H1 (cell line): ENCODE measurements at regions not wholly inside any gene's neighbourhood (a gene's known extent, or its start where the extent isn't known, plus 50 kb on each side); places are given as distances from the start of the nearest gene placed in this dataset.

Experiments
- CTCF ChIA-PET: fragments of 300-600 bp; sonication (Branson Sonifier 250); formaldehyde crosslinking; loops from one replicate; lab custom pipeline; 2021; ENCODE audit not compliant: partially characterized antibody; lab: Charles Lee
- POLR2A ChIA-PET: fragments of 300-600 bp; sonication (Branson Sonifier 250); formaldehyde crosslinking; loops from one replicate; lab custom pipeline; 2021; ENCODE audit warnings: inconsistent platforms; ENCODE audit not compliant: partially characterized antibody; lab: Charles Lee
- DNase-seq, 2 experiments: peaks; one replicate each; pipeline versions ENCODE4 v3.0.0 to v3.0.0-alpha.2; 2010 to 2022; ENCODE audit warnings: low spot score in 2 of 2, low read depth in 1 of 2, mixed read lengths in 1 of 2
- FAIRE-seq: peaks from 2 replicates; lab custom pipeline; 2011; peaks lifted over from hg19 to GRCh38; lab: Jason Lieb, UNC
- H2AFZ ChIP-seq: 2 replicates; pipeline ENCODE4 v1.8.1; 2012; ENCODE audit warnings: low read length, inconsistent platforms
- H2AK5ac ChIP-seq: 2 replicates; pipeline ENCODE4 v1.6.1; 2013; ENCODE audit warnings: low read depth, low read length
- H2BK120ac ChIP-seq: replicated peaks from 2 replicates; pipeline ENCODE3; 2013; ENCODE audit warnings: low read depth, low read length, inconsistent platforms
- H2BK12ac ChIP-seq: 2 replicates; pipeline ENCODE4 v1.6.1; 2013; ENCODE audit warnings: low read depth, low read length
- H2BK15ac ChIP-seq: 2 replicates; pipeline ENCODE4 v1.6.1; 2013; ENCODE audit warnings: low read length
- H2BK20ac ChIP-seq: 2 replicates; pipeline ENCODE4 v1.6.1; 2013; ENCODE audit warnings: low read length
- H2BK5ac ChIP-seq: 2 replicates; pipeline ENCODE4 v1.6.1; 2013; ENCODE audit warnings: low read depth, low read length
- H3K14ac ChIP-seq: 2 replicates; pipeline ENCODE4 v1.6.1; 2013; ENCODE audit warnings: inconsistent platforms; ENCODE audit not compliant: insufficient read length
- H3K18ac ChIP-seq: 2 replicates; pipeline ENCODE4 v1.6.1; 2013; ENCODE audit warnings: low read length; ENCODE audit errors: extremely low read depth
- H3K23ac ChIP-seq: 2 replicates; pipeline ENCODE4 v1.6.1; 2013; ENCODE audit warnings: inconsistent platforms; ENCODE audit not compliant: insufficient read length
- H3K23me2 ChIP-seq: 2 replicates; pipeline ENCODE4 v1.6.1; 2013; ENCODE audit warnings: low read depth, low read length
- H3K27ac ChIP-seq: 2 replicates; pipeline ENCODE4 v1.6.1; 2011; ENCODE audit warnings: low read depth, low read length, inconsistent platforms
- H3K27me3 ChIP-seq, 4 experiments: replicated peaks in 1 of 4; 1 replicate in 1 of 4; 2 replicates in 3 of 4; pipeline versions ENCODE4 v1.6.1 to v1.8.1; 2011 to 2013; ENCODE audit warnings: low read length in 3 of 4, mild to moderate bottlenecking in 3 of 4, inconsistent platforms in 2 of 4, mixed read lengths in 2 of 4, moderate library complexity in 1 of 4; ENCODE audit not compliant: control insufficient read depth in 3 of 4, insufficient read depth in 3 of 4; ENCODE audit errors: extremely low read depth in 1 of 4
- H3K36me3 ChIP-seq, 4 experiments: 2 replicates each; pipeline versions ENCODE4 v1.6.1 to v1.8.1; 2011 to 2013; ENCODE audit warnings: mild to moderate bottlenecking in 4 of 4, low read length in 3 of 4, moderate library complexity in 2 of 4, control low read depth in 1 of 4, inconsistent platforms in 1 of 4; ENCODE audit not compliant: insufficient read depth in 4 of 4, control insufficient read depth in 2 of 4
- H3K4ac ChIP-seq: replicated peaks from 2 replicates; pipeline ENCODE3; 2013; ENCODE audit warnings: low read length, low read depth, mixed read lengths, inconsistent platforms; ENCODE audit not compliant: insufficient read length
- H3K4me1 ChIP-seq, 4 experiments: replicated peaks in 1 of 4; 1 replicate in 1 of 4; 2 replicates in 3 of 4; pipeline versions ENCODE4 v1.6.1 to v1.8.1; 2011 to 2013; ENCODE audit warnings: low read length in 3 of 4, inconsistent platforms in 2 of 4, mixed read lengths in 1 of 4; ENCODE audit not compliant: insufficient read depth in 4 of 4, control insufficient read depth in 3 of 4
- H3K4me2 ChIP-seq, 2 experiments: 2 replicates each; pipeline versions ENCODE4 v1.6.1 to v1.8.1; 2011 to 2013; ENCODE audit warnings: low read depth in 2 of 2, low read length in 2 of 2, control low read depth in 1 of 2, inconsistent platforms in 1 of 2, mild to moderate bottlenecking in 1 of 2; ENCODE audit not compliant: insufficient read depth in 1 of 2
- H3K4me3 ChIP-seq, 4 experiments: fragments of 200-600, 300-600 bp in 1 of 4; sonication (generic), shearing (Covaris generic), sonication (Bioruptor Twin) in 1 of 4; 2 replicates each; pipeline versions ENCODE4 v1.5.1 to v1.8.1; 2011 to 2016; ENCODE audit warnings: low read length in 4 of 4, low read depth in 3 of 4, control low read depth in 2 of 4, inconsistent platforms in 2 of 4, mild to moderate bottlenecking in 2 of 4, mixed read lengths in 1 of 4, moderate library complexity in 1 of 4; ENCODE audit not compliant: insufficient read depth in 2 of 4; ENCODE audit errors: extremely low read depth in 1 of 4
- H3K56ac ChIP-seq: replicated peaks from 2 replicates; pipeline ENCODE3; 2013; ENCODE audit warnings: low read depth, mild to moderate bottlenecking, mixed read lengths, low read length, inconsistent platforms; ENCODE audit not compliant: insufficient read length
- H3K79me1 ChIP-seq: 2 replicates; pipeline ENCODE4 v1.6.1; 2013; ENCODE audit warnings: low read depth, low read length, control low read depth
- H3K79me2 ChIP-seq, 2 experiments: 2 replicates each; pipeline versions ENCODE4 v1.6.1 to v1.8.1; 2012 to 2013; ENCODE audit warnings: low read length in 2 of 2, mild to moderate bottlenecking in 2 of 2, inconsistent platforms in 1 of 2; ENCODE audit not compliant: insufficient read depth in 2 of 2, control insufficient read depth in 1 of 2
- H3K9ac ChIP-seq, 4 experiments: replicated peaks in 1 of 4; 1 replicate in 1 of 4; 2 replicates in 3 of 4; pipeline versions ENCODE4 v1.6.1 to v1.8.1; 2011 to 2013; ENCODE audit warnings: low read depth in 3 of 4, low read length in 3 of 4, control low read depth in 2 of 4, mild to moderate bottlenecking in 2 of 4, moderate library complexity in 2 of 4, inconsistent platforms in 1 of 4; ENCODE audit errors: extremely low read depth in 1 of 4
- H3K9me3 ChIP-seq, 2 experiments: 2 replicates each; pipeline versions ENCODE4 v1.6.1 to v1.8.1; 2012 to 2013; ENCODE audit warnings: mild to moderate bottlenecking in 2 of 2, moderate library complexity in 2 of 2, control low read depth in 1 of 2, inconsistent platforms in 1 of 2, low read depth in 1 of 2, low read length in 1 of 2, mixed read lengths in 1 of 2; ENCODE audit not compliant: insufficient read depth in 2 of 2
- H4K20me1 ChIP-seq, 2 experiments: replicated peaks in 1 of 2; 2 replicates each; pipeline versions ENCODE3 to v1.8.1; 2011 to 2013; ENCODE audit warnings: inconsistent platforms in 2 of 2, low read length in 2 of 2, mild to moderate bottlenecking in 1 of 2; ENCODE audit not compliant: insufficient read depth in 2 of 2, control insufficient read depth in 1 of 2
- H4K5ac ChIP-seq: 2 replicates; pipeline ENCODE4 v1.6.1; 2013; ENCODE audit warnings: low read length, low read depth, mixed read lengths, inconsistent platforms; ENCODE audit not compliant: insufficient read length
- H4K8ac ChIP-seq: 2 replicates; pipeline ENCODE4 v1.8.0; 2013; ENCODE audit warnings: mild to moderate bottlenecking, moderate library complexity, low read length, inconsistent platforms; ENCODE audit not compliant: insufficient read depth; ENCODE audit errors: extremely low read depth
- H4K91ac ChIP-seq: replicated peaks from 2 replicates; pipeline ENCODE3; 2013; ENCODE audit warnings: low read length, mixed read lengths, inconsistent platforms; ENCODE audit not compliant: insufficient read length
- BCL11A ChIP-seq, 2 experiments: IDR thresholded peaks; one replicate each; pipeline ENCODE4 v1.6.1; 2011; ENCODE audit warnings: low read depth in 2 of 2, low read length in 2 of 2, mild to moderate bottlenecking in 2 of 2
- EP300 ChIP-seq, 2 experiments: IDR thresholded peaks; 1 replicate in 1 of 2; 2 replicates in 1 of 2; pipeline ENCODE4 v1.6.1; 2011 to 2012; ENCODE audit warnings: low read depth in 2 of 2, low read length in 2 of 2, mild to moderate bottlenecking in 2 of 2, borderline replicate concordance in 1 of 2, inconsistent platforms in 1 of 2, moderate library complexity in 1 of 2
- HDAC2 ChIP-seq, 2 experiments: fragments of 300-600 bp in 1 of 2; sonication (generic) in 1 of 2; IDR thresholded peaks; 2 replicates each; pipeline ENCODE4 v1.6.1; 2011 to 2012; ENCODE audit warnings: low read depth in 2 of 2, low read length in 2 of 2, mild to moderate bottlenecking in 2 of 2, moderate library complexity in 2 of 2, borderline replicate concordance in 1 of 2, inconsistent platforms in 1 of 2
- SIX5 ChIP-seq: IDR thresholded peaks from 2 replicates; pipeline ENCODE4 v1.6.1; 2011; ENCODE audit warnings: mild to moderate bottlenecking, low read depth, low read length
- WGBS, 2 experiments: shearing (Covaris generic) in 1 of 2; methylation state at CpG; one replicate each; pipeline versions ENCODE4 v1.1.6 to v1.1.7; 2013 to 2015; ENCODE audit warnings: low lambda C conversion rate in 2 of 2, mixed read lengths in 2 of 2, inconsistent platforms in 1 of 2, low coverage in 1 of 2, missing lambda C conversion rate in 1 of 2; ENCODE audit not compliant: insufficient replicate concordance in 2 of 2, insufficient coverage in 1 of 2, insufficient read length in 1 of 2; ENCODE audit errors: extremely low coverage in 1 of 2, missing lambda C conversion rate in 1 of 2; 5-methylcytosine and 5-hydroxymethylcytosine counted together
- TF ChIP-seq, protein P1 (sequence below): IDR thresholded peaks from 2 replicates; pipeline ENCODE4 v1.6.1; 2011; ENCODE audit warnings: low read length, improper control_type of control experiment

DNA sequence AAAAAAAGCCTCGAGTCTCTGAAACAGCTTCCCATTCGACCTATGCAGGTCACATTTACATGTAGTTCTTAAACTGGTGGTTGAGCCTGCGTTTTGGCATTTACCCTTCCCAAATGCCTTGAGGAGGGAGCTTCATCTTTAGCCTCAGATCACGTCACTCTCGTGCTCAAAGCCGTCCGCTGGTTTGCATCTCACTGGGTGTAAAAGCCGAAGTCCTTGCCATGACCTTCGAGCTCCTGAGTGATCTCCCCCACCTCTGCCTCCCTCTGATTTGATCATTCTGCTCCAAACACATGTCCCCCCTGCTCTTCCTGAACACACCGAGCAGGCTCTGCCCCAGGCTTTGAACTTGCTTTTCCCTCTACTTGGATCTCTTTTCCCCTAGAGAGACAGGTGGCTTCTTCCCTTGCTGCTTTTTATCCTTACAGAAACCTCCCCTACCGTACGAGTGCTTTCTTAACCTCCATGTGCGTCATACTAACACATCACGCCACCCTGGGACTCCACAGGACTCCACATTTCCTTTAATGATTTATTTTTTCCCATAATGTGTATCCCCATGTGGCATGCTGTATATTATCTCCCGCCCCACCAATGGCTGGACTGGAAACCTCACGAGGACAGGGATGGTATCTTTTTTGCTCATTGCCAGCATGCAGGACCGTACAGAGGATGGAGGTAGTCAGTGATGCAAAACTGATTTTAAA is 610.7 kb downstream of the VRK1 start:
- Histone ChIP-seq H3K27ac (no peak overlapping the region), H3K9ac (peak overlapping the region in 1 of 4 experiments; percentile 24; a peak in 1 of 7 replicates), H3K36me3 (no peaks in the 10 kb centered on the region), H3K4me1 (peaks cover 5 to 23% (median 15%) of the 10 kb centered on the region in 4 experiments; a peak in 5 of 7 replicates), H2AK5ac (0 out of 2 replicates have a peak overlapping the region, but pooled peaks have one; percentile 29), H2BK12ac (peak overlapping the region; percentile 78; the same call in 1 of the 2 replicates), H3K4ac (no peak overlapping the region), H3K14ac (no peak overlapping the region), H3K79me1 (no peaks in the 10 kb centered on the region; the same call in 1 of the 2 replicates), H2BK5ac (peak overlapping the region; percentile 57; the same call in 1 of the 2 replicates), H4K8ac (no peak overlapping the region), H4K20me1 (no peaks in the 10 kb centered on the region), H3K27me3 (peaks cover 0 to 3% (median 0%) of the 10 kb centered on the region in 4 experiments; a peak in 2 of 7 replicates), H3K18ac (peak overlapping the region; percentile 9; the same call in 1 of the 2 replicates), H2BK20ac (no peak overlapping the region; the same call in 1 of the 2 replicates), H3K9me3 (no peaks in the 10 kb centered on the region), H3K4me2 (no peak overlapping the region), H2BK120ac (no peak overlapping the region), H2AFZ (peak overlapping the region; percentile 95), H3K23me2 (peaks cover 5% of the 10 kb centered on the region), H2BK15ac (no peak overlapping the region), H3K79me2 (no peaks in the 10 kb centered on the region), H3K23ac (no peak overlapping the region), H3K4me3 (no peak overlapping the region), H4K91ac (no peak overlapping the region), H4K5ac (no peak overlapping the region), H3K56ac (no peak overlapping the region)
- WGBS, 2 experiments: 82% methylated on average over 17 of the region's 17 CpGs; no CpG with 5 or more reads in 1 of the 2 experiments
- ChIA-PET CTCF (interaction anchor here (0.6 to 0.8 kb wide), 2 partner anchors 58 to 1895 kb away, joined by 3 read pairs; no protein-coding TSS in a partner anchor), POLR2A (no interaction called here)
- FAIRE-seq: no peak
- TF ChIP-seq BCL11A (IDR thresholded peaks at IDR 0.05; ENCODE audit: low read depth in 2 of 2, low read length in 2 of 2) (no peak), EP300 (IDR thresholded peaks at IDR 0.05; ENCODE audit: borderline replicate concordance in 1 of 2, low read depth in 2 of 2, low read length in 2 of 2) (no peak), SIX5 (no peak), HDAC2 (IDR thresholded peaks at IDR 0.05; ENCODE audit: borderline replicate concordance in 1 of 2, low read depth in 2 of 2, low read length in 2 of 2) (no peak)
- TF ChIP-seq, protein P1, sequence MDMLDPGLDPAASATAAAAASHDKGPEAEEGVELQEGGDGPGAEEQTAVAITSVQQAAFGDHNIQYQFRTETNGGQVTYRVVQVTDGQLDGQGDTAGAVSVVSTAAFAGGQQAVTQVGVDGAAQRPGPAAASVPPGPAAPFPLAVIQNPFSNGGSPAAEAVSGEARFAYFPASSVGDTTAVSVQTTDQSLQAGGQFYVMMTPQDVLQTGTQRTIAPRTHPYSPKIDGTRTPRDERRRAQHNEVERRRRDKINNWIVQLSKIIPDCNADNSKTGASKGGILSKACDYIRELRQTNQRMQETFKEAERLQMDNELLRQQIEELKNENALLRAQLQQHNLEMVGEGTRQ: no peak
- DNase-seq: no peak
